AG04449 (cell line): ENCODE measurements at regions not wholly inside any gene's neighbourhood (a gene's known extent, or its start where the extent isn't known, plus 50 kb on each side); places are given as distances from the start of the nearest gene placed in this dataset.

Experiments
- CTCF ChIA-PET: fragments of 350-600 bp; formaldehyde crosslinking; extraction: SDS; loops from one replicate; lab custom pipeline; 2021; ENCODE audit warnings: antibody characterized with exemption; lab: Yijun Ruan, JAX
- POLR2A ChIA-PET: fragments of 400-600, 350-600 bp; formaldehyde crosslinking; extraction: SDS; loops from one replicate; lab custom pipeline; 2020; ENCODE audit warnings: antibody characterized with exemption, inconsistent platforms; lab: Yijun Ruan, JAX
- DNase-seq: peaks from one replicate; pipeline ENCODE4 v3.0.0-alpha.2; 2010; ENCODE audit warnings: low read depth, low spot score
- H3K4me3 ChIP-seq: 2 replicates; pipeline ENCODE4 v1.5.1; 2011; ENCODE audit warnings: low read depth, mild to moderate bottlenecking, control low read depth, low read length
- TF ChIP-seq, protein P1 (sequence below): IDR thresholded peaks from one replicate; pipeline ENCODE4 v1.5.1; 2011; ENCODE audit warnings: mild to moderate bottlenecking, moderate library complexity, low read length, control low read depth, inconsistent platforms; ENCODE audit not compliant: insufficient read depth; ENCODE audit errors: missing control alignments

DNA sequence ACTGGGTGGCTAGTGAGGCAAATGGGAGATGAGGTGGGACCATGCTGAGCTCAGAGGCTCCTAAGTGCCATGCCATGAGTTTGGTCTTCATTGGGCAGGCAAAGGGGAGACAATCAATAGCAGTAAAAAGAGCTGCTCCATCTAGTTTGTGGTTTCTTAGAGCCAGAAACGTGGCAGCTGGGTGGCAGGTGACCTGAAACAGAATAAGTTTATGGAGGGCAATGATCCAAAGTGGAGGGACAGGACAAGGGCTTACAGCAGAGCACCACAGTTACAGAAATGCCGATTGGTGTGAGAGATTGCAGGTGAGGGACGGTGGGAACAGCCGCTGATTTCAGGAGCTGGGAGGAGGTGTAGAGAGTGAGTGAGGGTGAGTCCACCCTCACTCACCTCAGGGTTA, 237.0 kb downstream of the LPIN1 start:
- POLR2A ChIA-PET: no interaction called here

DNA sequence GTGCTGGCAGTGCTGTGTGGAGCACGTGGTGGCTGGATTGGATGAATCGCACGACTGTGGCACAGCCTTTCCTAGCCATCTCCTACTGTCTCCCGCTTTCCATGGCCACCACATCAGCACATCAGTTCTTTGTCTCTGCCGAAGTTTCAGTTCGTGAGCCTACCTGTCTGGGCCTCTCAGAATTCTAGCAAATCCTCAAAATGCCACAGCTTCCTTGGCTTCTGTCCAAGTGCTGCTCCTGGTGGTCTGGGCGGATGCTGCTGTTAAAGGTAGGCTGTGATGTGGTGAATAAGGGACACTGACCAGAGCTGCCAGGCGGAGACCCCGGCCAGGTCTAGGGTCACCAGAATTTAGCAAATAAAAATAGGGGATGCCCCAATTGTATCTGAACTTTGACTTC, 237.4 kb downstream of the LPIN1 start:
- DNase-seq: no peak
- ChIA-PET CTCF (no interaction called here), POLR2A (no interaction called here)
- TF ChIP-seq, protein P1, sequence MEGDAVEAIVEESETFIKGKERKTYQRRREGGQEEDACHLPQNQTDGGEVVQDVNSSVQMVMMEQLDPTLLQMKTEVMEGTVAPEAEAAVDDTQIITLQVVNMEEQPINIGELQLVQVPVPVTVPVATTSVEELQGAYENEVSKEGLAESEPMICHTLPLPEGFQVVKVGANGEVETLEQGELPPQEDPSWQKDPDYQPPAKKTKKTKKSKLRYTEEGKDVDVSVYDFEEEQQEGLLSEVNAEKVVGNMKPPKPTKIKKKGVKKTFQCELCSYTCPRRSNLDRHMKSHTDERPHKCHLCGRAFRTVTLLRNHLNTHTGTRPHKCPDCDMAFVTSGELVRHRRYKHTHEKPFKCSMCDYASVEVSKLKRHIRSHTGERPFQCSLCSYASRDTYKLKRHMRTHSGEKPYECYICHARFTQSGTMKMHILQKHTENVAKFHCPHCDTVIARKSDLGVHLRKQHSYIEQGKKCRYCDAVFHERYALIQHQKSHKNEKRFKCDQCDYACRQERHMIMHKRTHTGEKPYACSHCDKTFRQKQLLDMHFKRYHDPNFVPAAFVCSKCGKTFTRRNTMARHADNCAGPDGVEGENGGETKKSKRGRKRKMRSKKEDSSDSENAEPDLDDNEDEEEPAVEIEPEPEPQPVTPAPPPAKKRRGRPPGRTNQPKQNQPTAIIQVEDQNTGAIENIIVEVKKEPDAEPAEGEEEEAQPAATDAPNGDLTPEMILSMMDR: no peak
- H3K4me3 ChIP-seq: no peak overlapping the region

More for the DNA sequence above, 237.0 kb downstream of the LPIN1 start:
- TF ChIP-seq, protein P1: no peak
- CTCF ChIA-PET: no interaction called here
- no peak for DNase-seq
- no peak overlapping the region for H3K4me3 ChIP-seq

DNA sequence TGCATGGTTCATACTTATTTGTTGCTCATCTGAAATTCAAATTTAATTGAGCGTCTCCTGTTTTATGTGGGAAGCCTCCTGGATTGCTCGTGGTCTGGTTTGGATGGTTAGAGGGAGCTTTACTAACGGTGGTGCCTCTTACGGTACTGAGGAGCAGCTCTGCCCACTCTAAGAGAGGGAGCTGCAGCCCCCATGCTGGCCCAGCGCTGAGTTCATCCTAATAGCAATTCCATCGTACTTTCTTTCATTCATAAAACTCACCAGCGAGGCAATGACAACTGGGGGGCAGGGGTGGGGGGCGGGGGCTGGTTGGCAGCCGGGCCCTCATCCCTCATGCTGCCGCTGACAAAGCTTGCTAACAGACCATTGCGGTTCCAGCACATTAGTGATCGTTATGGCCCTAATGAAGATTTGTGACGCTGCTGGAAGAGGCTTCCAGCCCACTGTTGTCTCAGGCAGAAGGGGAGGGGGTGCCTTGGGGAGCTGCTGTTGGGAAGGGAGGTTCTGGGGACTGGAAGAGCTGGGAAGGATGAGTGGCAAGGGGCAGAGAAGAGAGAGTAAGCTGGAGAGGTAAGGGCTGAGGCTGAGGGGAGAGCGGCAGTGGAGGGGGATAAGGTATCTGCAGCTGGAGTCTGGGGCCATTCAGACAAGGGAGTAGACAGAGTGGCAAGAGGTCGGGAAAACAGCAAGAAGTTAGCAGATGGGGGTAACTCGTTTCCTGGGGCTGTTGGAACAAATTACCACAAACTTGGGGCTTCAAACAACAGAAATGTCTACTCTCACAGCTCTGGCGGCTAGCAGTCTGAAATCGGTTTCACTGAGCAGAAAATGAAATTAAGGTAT, 238.1 kb downstream of the LPIN1 start:
- no peak for DNase-seq
- no peak overlapping the region for H3K4me3 ChIP-seq
- ChIA-PET POLR2A (no interaction called here), CTCF (interaction anchor here (1.7 kb wide), 1 partner anchor 14 kb away, joined by 4 read pairs; no protein-coding TSS in a partner anchor)
- TF ChIP-seq, protein P1: no peak

DNA sequence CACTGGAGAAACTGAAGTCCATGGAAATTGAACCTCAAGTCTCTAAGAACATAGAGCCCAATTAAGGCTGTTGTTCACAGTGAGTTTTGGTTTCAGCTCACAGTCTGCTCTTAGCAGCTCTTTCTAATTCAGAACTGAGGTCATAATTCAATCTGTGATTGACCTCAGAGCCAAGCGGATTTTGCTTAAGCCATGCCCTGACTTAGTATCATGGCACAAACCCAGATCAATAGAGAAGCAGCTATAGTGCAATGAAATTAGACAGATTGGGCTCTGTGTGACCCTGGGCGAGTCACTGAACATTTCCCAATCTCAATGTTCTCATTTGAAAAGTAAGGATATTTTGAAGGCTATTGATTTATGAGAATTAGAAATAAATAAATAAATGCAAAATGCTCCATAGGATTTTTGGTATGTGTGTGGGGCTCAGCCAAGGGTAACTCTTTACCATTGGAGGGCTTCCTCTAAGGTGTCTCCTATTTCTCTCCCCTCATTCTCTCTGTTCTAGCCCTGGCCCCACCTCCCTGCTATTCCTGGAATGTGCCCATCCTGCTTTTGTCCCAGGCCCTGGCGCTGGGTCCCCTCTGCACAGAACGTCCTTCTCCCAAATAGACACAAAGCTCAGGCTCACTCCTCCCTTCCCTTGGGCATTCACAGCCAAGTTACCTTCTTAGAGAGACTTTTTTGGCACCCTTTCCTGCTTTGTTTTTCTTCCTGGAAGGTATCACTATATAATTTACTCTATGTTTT, 239.6 kb downstream of the LPIN1 start:
- ChIA-PET POLR2A (no interaction called here), CTCF (interaction anchor here (1.7 kb wide), 1 partner anchor 12 kb away, joined by 4 read pairs; no protein-coding TSS in a partner anchor)
- TF ChIP-seq, protein P1: no peak
- H3K4me3 ChIP-seq: no peak overlapping the region
- DNase-seq: no peak

DNA sequence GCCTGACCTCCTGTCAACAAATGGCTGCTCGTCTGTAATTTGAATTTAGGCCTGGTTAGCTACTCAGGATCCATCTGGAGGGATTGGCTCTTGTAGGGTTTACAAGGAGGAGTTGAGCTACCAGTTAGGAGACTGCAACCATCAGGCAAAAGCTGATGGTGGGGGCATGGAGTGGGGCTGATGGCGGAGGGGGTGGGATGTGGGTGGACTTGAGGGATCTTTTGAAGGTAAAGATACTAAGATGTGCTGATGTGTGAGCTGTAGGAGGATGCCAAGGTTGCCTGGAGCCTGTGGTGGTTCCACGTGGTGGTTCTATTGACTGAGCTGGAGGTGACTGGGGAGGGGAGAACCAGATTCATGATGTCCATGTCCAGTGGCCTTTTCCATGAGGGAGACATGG, 240.7 kb downstream of the LPIN1 start:
- ChIA-PET CTCF (no interaction called here), POLR2A (no interaction called here)
- TF ChIP-seq, protein P1: no peak
- H3K4me3 ChIP-seq: no peak overlapping the region
- no peak for DNase-seq
